ENCODE measurements at regions not wholly inside any gene's neighbourhood (a gene's known extent, or its start where the extent isn't known, plus 50 kb on each side); places are given as distances from the start of the nearest gene placed in this dataset.

DNA sequence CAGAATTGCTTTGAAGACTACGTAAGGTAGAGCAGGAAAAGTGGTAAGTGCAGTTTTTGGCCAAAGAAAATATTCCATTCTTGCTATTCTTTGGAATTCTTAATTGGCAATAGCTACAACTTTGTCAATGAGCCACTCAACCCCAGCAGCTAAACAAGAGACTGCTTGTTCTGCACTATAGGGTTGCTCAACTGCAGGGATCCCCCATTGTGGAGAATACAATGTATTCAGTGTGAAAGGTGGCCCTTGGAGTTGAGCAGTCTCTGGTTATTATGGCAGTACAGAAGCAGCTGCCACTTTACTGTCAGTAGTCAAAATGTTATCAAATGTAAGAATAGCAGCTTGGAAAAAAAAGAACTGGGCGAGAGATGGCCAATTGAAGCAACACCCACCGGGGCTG, 808.7 kb downstream of the CENPC start:
- TF ChIP-seq CEBPB (IDR thresholded peaks at IDR 0.05) (0 out of 2 replicates have a peak, but pooled peaks have one; percentile 26), ZBTB7A (IDR thresholded peaks at IDR 0.05; ENCODE audit: low read depth) (no peak)

DNA sequence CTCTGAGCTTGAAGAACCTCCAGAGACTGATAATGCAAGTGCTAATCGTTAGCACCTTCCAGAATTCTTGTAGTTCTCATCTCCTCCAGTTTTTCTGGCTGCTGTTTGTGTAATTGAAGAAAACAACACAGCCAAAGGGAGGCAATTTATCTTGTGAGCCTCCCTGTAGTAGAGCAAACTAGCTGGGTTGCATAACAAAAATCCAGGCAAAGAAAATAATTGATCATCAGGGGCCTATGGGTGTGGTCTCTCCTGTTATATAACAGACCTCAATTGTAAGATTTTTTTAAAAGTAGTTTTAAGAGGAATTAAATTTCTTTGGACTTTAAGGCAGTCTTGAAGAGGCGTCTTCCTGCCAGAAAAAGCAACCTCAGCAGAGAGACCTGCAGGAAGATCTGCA, 817.0 kb downstream of the CENPC start:
- TF ChIP-seq, protein P1, sequence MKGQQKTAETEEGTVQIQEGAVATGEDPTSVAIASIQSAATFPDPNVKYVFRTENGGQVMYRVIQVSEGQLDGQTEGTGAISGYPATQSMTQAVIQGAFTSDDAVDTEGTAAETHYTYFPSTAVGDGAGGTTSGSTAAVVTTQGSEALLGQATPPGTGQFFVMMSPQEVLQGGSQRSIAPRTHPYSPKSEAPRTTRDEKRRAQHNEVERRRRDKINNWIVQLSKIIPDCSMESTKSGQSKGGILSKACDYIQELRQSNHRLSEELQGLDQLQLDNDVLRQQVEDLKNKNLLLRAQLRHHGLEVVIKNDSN (IDR thresholded peaks at IDR 0.05): no peak
- TF ChIP-seq TAF1 (IDR thresholded peaks at IDR 0.05; ENCODE audit: low read depth): no peak
- TF ChIP-seq CEBPB (IDR thresholded peaks at IDR 0.05): no peak
- no peak for TF ChIP-seq TEAD4 (IDR thresholded peaks at IDR 0.05)
- TF ChIP-seq, protein P2, sequence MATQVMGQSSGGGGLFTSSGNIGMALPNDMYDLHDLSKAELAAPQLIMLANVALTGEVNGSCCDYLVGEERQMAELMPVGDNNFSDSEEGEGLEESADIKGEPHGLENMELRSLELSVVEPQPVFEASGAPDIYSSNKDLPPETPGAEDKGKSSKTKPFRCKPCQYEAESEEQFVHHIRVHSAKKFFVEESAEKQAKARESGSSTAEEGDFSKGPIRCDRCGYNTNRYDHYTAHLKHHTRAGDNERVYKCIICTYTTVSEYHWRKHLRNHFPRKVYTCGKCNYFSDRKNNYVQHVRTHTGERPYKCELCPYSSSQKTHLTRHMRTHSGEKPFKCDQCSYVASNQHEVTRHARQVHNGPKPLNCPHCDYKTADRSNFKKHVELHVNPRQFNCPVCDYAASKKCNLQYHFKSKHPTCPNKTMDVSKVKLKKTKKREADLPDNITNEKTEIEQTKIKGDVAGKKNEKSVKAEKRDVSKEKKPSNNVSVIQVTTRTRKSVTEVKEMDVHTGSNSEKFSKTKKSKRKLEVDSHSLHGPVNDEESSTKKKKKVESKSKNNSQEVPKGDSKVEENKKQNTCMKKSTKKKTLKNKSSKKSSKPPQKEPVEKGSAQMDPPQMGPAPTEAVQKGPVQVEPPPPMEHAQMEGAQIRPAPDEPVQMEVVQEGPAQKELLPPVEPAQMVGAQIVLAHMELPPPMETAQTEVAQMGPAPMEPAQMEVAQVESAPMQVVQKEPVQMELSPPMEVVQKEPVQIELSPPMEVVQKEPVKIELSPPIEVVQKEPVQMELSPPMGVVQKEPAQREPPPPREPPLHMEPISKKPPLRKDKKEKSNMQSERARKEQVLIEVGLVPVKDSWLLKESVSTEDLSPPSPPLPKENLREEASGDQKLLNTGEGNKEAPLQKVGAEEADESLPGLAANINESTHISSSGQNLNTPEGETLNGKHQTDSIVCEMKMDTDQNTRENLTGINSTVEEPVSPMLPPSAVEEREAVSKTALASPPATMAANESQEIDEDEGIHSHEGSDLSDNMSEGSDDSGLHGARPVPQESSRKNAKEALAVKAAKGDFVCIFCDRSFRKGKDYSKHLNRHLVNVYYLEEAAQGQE (IDR thresholded peaks at IDR 0.05; ENCODE audit: low read depth): no peak
- no peak for TF ChIP-seq ZBTB7A (IDR thresholded peaks at IDR 0.05; ENCODE audit: low read depth)
- TF ChIP-seq TCF12 (IDR thresholded peaks at IDR 0.05; ENCODE audit: low read depth): no peak
- no peak for TF ChIP-seq CREB1 (IDR thresholded peaks at IDR 0.05; ENCODE audit: low read depth)
- TF ChIP-seq YY1 (IDR thresholded peaks at IDR 0.05; ENCODE audit: low read depth): no peak
- TF ChIP-seq RAD21 (IDR thresholded peaks at IDR 0.05; ENCODE audit: low read depth): no peak
- no peak for TF ChIP-seq EP300 (IDR thresholded peaks at IDR 0.05; ENCODE audit: borderline replicate concordance)
- no peak for TF ChIP-seq EGR1 (IDR thresholded peaks at IDR 0.05)
- no peak for TF ChIP-seq NFIC (IDR thresholded peaks at IDR 0.05)

DNA sequence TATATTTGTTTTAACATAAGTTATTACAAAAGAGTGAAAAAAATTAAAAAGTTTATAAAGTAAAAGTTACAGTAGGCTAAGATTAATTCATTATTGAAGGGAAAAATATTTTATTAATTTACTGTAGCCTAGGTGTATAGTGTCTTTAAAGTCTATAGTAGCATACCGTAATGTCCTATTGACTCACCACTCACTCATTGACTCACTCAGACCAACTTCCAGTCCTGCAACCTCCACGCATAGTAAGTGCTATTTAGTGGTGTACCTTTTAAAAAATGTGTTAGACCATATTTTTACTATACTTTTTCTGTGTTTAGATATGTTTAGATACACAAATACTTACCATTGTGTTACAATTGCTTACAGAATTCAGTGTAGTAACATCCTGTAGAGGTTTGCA, 841.1 kb downstream of the CENPC start:
- TF ChIP-seq FOXM1 (IDR thresholded peaks at IDR 0.05; ENCODE audit: borderline replicate concordance, low read depth): no peak
- TF ChIP-seq TAF1 (IDR thresholded peaks at IDR 0.05; ENCODE audit: low read depth): no peak
- TF ChIP-seq RAD21 (IDR thresholded peaks at IDR 0.05; ENCODE audit: low read depth): no peak
- TF ChIP-seq, protein P3, sequence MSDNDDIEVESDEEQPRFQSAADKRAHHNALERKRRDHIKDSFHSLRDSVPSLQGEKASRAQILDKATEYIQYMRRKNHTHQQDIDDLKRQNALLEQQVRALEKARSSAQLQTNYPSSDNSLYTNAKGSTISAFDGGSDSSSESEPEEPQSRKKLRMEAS (IDR thresholded peaks at IDR 0.05): no peak
- no peak for TF ChIP-seq CEBPB (IDR thresholded peaks at IDR 0.05)
- no peak for TF ChIP-seq TCF12 (IDR thresholded peaks at IDR 0.05; ENCODE audit: low read depth)
- no peak for TF ChIP-seq YY1 (IDR thresholded peaks at IDR 0.05; ENCODE audit: low read depth)

DNA sequence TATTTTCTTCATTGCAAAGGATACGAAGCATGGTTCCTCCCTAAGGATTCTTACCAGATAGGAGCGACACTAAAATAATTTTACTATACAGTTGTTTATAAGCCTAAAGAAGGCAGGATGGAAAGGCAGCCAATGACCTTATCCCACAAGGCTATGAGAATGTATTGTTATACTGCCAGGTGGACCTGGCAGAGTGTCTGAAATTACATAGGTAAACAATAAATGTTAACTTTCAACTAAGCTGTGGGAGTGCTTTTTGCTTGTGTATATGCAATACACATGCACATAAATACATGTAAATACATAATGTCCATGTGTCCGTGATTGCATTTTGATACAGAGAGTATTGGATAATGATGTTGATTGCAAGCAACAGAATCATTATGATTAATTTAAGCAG, 850.6 kb downstream of the CENPC start:
- no peak for TF ChIP-seq CREB1 (IDR thresholded peaks at IDR 0.05; ENCODE audit: low read depth)
- TF ChIP-seq TCF12 (IDR thresholded peaks at IDR 0.05; ENCODE audit: low read depth): no peak
- TF ChIP-seq EGR1 (IDR thresholded peaks at IDR 0.05): no peak
- TF ChIP-seq EP300 (IDR thresholded peaks at IDR 0.05; ENCODE audit: borderline replicate concordance): no peak
- no peak for TF ChIP-seq ZBTB7A (IDR thresholded peaks at IDR 0.05; ENCODE audit: low read depth)
- TF ChIP-seq, protein P1 (IDR thresholded peaks at IDR 0.05): no peak
- TF ChIP-seq NFIC (IDR thresholded peaks at IDR 0.05): no peak
- no peak for TF ChIP-seq TEAD4 (IDR thresholded peaks at IDR 0.05)
- no peak for TF ChIP-seq FOXM1 (IDR thresholded peaks at IDR 0.05; ENCODE audit: borderline replicate concordance, low read depth)
- TF ChIP-seq, protein P2 (IDR thresholded peaks at IDR 0.05; ENCODE audit: low read depth): no peak

DNA sequence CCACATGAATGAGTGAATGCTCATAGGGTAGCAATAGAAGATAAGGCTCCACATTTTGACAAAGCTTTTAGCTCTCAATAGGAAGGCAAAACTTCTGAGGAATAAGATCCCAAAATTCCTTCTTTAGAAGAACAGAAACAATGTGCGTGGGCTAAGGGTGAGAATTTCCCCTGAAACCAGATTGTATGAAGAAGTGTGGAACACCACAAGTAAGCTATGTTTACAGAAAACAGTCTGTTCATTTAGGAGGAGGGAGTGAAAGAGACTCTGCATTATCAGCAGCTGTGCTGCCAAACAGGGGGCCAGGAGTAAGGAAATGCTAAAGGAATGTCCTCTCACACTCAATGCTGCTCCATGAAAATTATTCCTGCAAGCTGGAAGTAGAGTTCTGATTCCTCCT, 851.6 kb downstream of the CENPC start:
- no peak for TF ChIP-seq YY1 (IDR thresholded peaks at IDR 0.05; ENCODE audit: low read depth)
- no peak for TF ChIP-seq FOXM1 (IDR thresholded peaks at IDR 0.05; ENCODE audit: borderline replicate concordance, low read depth)
- TF ChIP-seq CREB1 (IDR thresholded peaks at IDR 0.05; ENCODE audit: low read depth): no peak
- TF ChIP-seq, protein P2 (IDR thresholded peaks at IDR 0.05; ENCODE audit: low read depth): no peak
- no peak for TF ChIP-seq NFIC (IDR thresholded peaks at IDR 0.05)
- no peak for TF ChIP-seq ZBTB7A (IDR thresholded peaks at IDR 0.05; ENCODE audit: low read depth)
- TF ChIP-seq RAD21 (IDR thresholded peaks at IDR 0.05; ENCODE audit: low read depth): no peak
- TF ChIP-seq CEBPB (IDR thresholded peaks at IDR 0.05): no peak
- TF ChIP-seq TCF12 (IDR thresholded peaks at IDR 0.05; ENCODE audit: low read depth): no peak
- no peak for TF ChIP-seq EGR1 (IDR thresholded peaks at IDR 0.05)
- no peak for TF ChIP-seq EP300 (IDR thresholded peaks at IDR 0.05; ENCODE audit: borderline replicate concordance)
- TF ChIP-seq TAF1 (IDR thresholded peaks at IDR 0.05; ENCODE audit: low read depth): no peak
- TF ChIP-seq TEAD4 (IDR thresholded peaks at IDR 0.05): no peak
- TF ChIP-seq, protein P1 (IDR thresholded peaks at IDR 0.05): no peak
- TF ChIP-seq, protein P3 (IDR thresholded peaks at IDR 0.05): no peak
